GM23248 (cell line): ENCODE measurements at regions not wholly inside any gene's neighbourhood (a gene's known extent, or its start where the extent isn't known, plus 50 kb on each side); places are given as distances from the start of the nearest gene placed in this dataset.

ENCODE experiments used
- EZH2 ChIP-seq: fragments of 200-600 bp; sonication (generic); IDR thresholded peaks from 2 replicates; pipeline ENCODE4 v1.6.1; 2018; ENCODE audit warnings: antibody characterized with exemption, mild to moderate bottlenecking; ENCODE audit not compliant: insufficient read depth, poor library complexity, severe bottlenecking
- EZH2phosphoT487 ChIP-seq: fragments of 200-600 bp; sonication (generic); IDR thresholded peaks from 2 replicates; pipeline ENCODE4 v1.6.1; 2018; ENCODE audit warnings: antibody characterized with exemption, moderate library complexity, mild to moderate bottlenecking, low read depth; ENCODE audit not compliant: insufficient read depth

DNA sequence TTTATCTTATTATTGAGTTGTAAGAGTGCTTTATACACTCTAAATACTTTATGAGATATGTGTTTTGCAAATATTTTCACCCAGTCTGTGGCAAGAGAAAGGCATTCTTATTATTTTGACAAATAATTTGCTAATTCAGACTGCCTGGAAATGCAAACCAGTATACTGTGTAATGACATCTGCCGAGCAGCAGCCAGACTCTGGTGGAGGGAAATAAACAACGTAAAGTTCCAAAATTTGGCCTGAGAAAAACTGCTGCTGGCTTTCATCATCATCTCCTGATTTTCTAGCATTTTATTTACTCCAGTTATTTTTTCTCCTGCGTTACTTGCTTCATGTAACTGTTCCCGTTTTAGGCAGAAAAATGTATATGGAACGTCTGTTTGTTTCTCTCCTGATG is 161.6 kb downstream of the RNF152 start:
- TF ChIP-seq EZH2phosphoT487 (no peak), EZH2 (no peak)
